GM19238 (cell line): ENCODE measurements at regions not wholly inside any gene's neighbourhood (a gene's known extent, or its start where the extent isn't known, plus 50 kb on each side); places are given as distances from the start of the nearest gene placed in this dataset.

Experiments used
- DNase-seq: peaks from one replicate; pipeline ENCODE4 v3.0.0; 2011; ENCODE audit warnings: low spot score; ENCODE audit not compliant: insufficient read length

- DNase-seq, result no peak
Measured at GRCh38 chr7:26011039-26011696, 140.8 kb upstream of the NFE2L3 start.

- DNase-seq, result no peak
Measured at GRCh38 chr7:26013551-26014083, 138.4 kb upstream of the NFE2L3 start.

GRCh38 chr7:26022982-26023381, 129.0 kb upstream of the NFE2L3 start:
- DNase-seq, result no peak

GRCh38 chr7:26029911-26030310, 122.1 kb upstream of the NFE2L3 start:
- no peak for DNase-seq

- no peak for DNase-seq
Measured at GRCh38 chr7:26034391-26034790, 117.6 kb upstream of the NFE2L3 start.

GRCh38 chr7:26035552-26035951, 116.4 kb upstream of the NFE2L3 start:
- no peak for DNase-seq

GRCh38 chr7:26036092-26036491, 115.9 kb upstream of the NFE2L3 start:
- no peak for DNase-seq

- no peak for DNase-seq
Measured at GRCh38 chr7:26038201-26038990, 113.6 kb upstream of the NFE2L3 start.

- no peak for DNase-seq
Measured at GRCh38 chr7:26040085-26040484, 111.9 kb upstream of the NFE2L3 start.

GRCh38 chr7:26042237-26042636, 109.8 kb upstream of the NFE2L3 start:
- DNase-seq, result no peak

GRCh38 chr7:26043801-26044200, 108.2 kb upstream of the NFE2L3 start:
- no peak for DNase-seq

GRCh38 chr7:26044320-26044719, 107.7 kb upstream of the NFE2L3 start:
- no peak for DNase-seq

- DNase-seq, result no peak
Measured at GRCh38 chr7:26046150-26046549, 105.8 kb upstream of the NFE2L3 start.

- no peak for DNase-seq
Measured at GRCh38 chr7:26046878-26047277, 105.1 kb upstream of the NFE2L3 start.

GRCh38 chr7:26048663-26049062, 103.3 kb upstream of the NFE2L3 start:
- no peak for DNase-seq

- no peak for DNase-seq
Measured at GRCh38 chr7:26049081-26049480, 102.9 kb upstream of the NFE2L3 start.

GRCh38 chr7:26051021-26051420, 101.0 kb upstream of the NFE2L3 start:
- no peak for DNase-seq

GRCh38 chr7:26052706-26053105, 99.3 kb upstream of the NFE2L3 start:
- no peak for DNase-seq

- DNase-seq, result no peak
Measured at GRCh38 chr7:26054386-26054785, 97.6 kb upstream of the NFE2L3 start.

- no peak for DNase-seq
Measured at GRCh38 chr7:26055241-26055640, 96.8 kb upstream of the NFE2L3 start.

- DNase-seq, result no peak
Measured at GRCh38 chr7:26060733-26061677, 91.0 kb upstream of the NFE2L3 start.
